Endodermal cell (in vitro differentiated cells): ENCODE measurements at regions not wholly inside any gene's neighbourhood (a gene's known extent, or its start where the extent isn't known, plus 50 kb on each side); places are given as distances from the start of the nearest gene placed in this dataset.

Experiments
- DNase-seq: peaks from one replicate; pipeline ENCODE4 v3.0.0-alpha.2; 2017
- H3K27ac ChIP-seq: 2 replicates; pipeline ENCODE4 v1.5.1; 2013; ENCODE audit warnings: mild to moderate bottlenecking, low read depth, low read length, moderate library complexity
- H3K27me3 ChIP-seq: 2 replicates; pipeline ENCODE4 v1.6.1; 2013; ENCODE audit warnings: mild to moderate bottlenecking, low read length, moderate library complexity; ENCODE audit not compliant: insufficient read depth, control insufficient read depth, poor library complexity, severe bottlenecking
- H3K36me3 ChIP-seq: 2 replicates; pipeline ENCODE4 v1.7.0; 2013; ENCODE audit warnings: mild to moderate bottlenecking, low read length, moderate library complexity; ENCODE audit not compliant: control insufficient read depth, insufficient read depth
- H3K4me1 ChIP-seq: one replicate; pipeline ENCODE4 v1.7.0; 2013; ENCODE audit warnings: low read length; ENCODE audit not compliant: control insufficient read depth, insufficient read depth
- H3K4me3 ChIP-seq: 2 replicates; pipeline ENCODE4 v1.5.1; 2013; ENCODE audit warnings: mild to moderate bottlenecking, low read length, moderate library complexity
- H3K9ac ChIP-seq: 2 replicates; pipeline ENCODE4 v1.6.1; 2013; ENCODE audit warnings: mild to moderate bottlenecking, low read length, moderate library complexity; ENCODE audit not compliant: poor library complexity, severe bottlenecking; ENCODE audit errors: extremely low read depth
- H3K9me3 ChIP-seq: 2 replicates; pipeline ENCODE4 v1.6.1; 2013; ENCODE audit warnings: mild to moderate bottlenecking, low read length, moderate library complexity; ENCODE audit not compliant: control insufficient read depth
- H3K27ac Mint-ChIP-seq: 2 replicates; pipeline ENCODE4 v1.8.0; 2020; ENCODE audit warnings: mixed read lengths
- H3K27me3 Mint-ChIP-seq: 2 replicates; pipeline ENCODE4 v1.8.0; 2021; ENCODE audit warnings: mild to moderate bottlenecking, mixed read lengths; ENCODE audit not compliant: insufficient read depth
- H3K36me3 Mint-ChIP-seq: 2 replicates; pipeline ENCODE4 v1.8.0; 2020; ENCODE audit warnings: low read depth, mixed read lengths
- H3K4me1 Mint-ChIP-seq: 2 replicates; pipeline ENCODE4 v1.8.0; 2020; ENCODE audit warnings: mixed read lengths
- H3K4me3 Mint-ChIP-seq: 2 replicates; pipeline ENCODE4 v1.8.0; 2020; ENCODE audit warnings: mild to moderate bottlenecking, moderate library complexity, mixed read lengths
- H3K9me3 Mint-ChIP-seq: 2 replicates; pipeline ENCODE4 v1.8.0; 2020; ENCODE audit warnings: mild to moderate bottlenecking, mixed read lengths
- WGBS, 2 experiments: methylation state at CpG; one replicate each; pipeline versions ENCODE4 v1.1.5 to v1.1.7; 2013; ENCODE audit warnings: missing lambda C conversion rate in 2 of 2, mixed read lengths in 1 of 2; ENCODE audit not compliant: insufficient coverage in 1 of 2, insufficient read length in 1 of 2; 5-methylcytosine and 5-hydroxymethylcytosine counted together
- TF ChIP-seq, protein P1 (sequence below): fragments of 200-600 bp; sonication (generic); conservative IDR thresholded peaks from 2 replicates; pipeline ENCODE4 v1.5.0; 2021; ENCODE audit warnings: antibody characterized with exemption, mild to moderate bottlenecking

DNA sequence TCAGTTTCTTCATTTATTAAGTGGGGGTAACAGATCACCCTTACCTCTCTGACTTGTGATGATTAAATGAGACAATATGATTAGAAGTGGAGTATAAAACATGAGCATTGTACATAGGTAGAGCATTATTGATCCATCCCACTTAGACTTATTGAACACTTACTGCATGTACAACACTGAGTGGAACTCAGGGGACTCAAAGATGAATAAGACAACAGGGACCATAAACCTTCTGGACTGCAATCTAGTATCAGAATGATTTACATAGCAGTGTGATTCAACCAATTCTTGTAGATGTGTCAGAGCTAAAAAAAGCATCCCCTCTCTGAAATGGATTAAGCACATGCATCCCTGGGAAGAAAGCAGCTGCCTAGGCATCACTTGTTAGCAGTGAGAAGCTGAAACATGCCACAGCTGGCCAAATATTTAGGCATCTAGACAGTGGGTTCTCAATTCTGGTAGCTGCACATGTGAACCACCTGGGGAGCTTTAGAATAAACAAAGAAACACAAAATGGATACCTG is 111.5 kb downstream of the CYRIA start:
- Histone ChIP-seq H3K27me3 (no peaks in the 10 kb centered on the region), H3K9me3 (no peaks in the 10 kb centered on the region), H3K9ac (no peak overlapping the region), H3K4me3 (no peak overlapping the region), H3K4me1 (no peaks in the 10 kb centered on the region), H3K27ac (no peak overlapping the region), H3K36me3 (no peaks in the 10 kb centered on the region)
- Mint-ChIP-seq H3K36me3 (no peaks in the 10 kb centered on the region), H3K9me3 (no peaks in the 10 kb centered on the region), H3K4me1 (no peaks in the 10 kb centered on the region), H3K27me3 (no peaks in the 10 kb centered on the region), H3K4me3 (no peak overlapping the region), H3K27ac (no peak overlapping the region)
- DNase-seq, result no peak
- TF ChIP-seq, protein P1, sequence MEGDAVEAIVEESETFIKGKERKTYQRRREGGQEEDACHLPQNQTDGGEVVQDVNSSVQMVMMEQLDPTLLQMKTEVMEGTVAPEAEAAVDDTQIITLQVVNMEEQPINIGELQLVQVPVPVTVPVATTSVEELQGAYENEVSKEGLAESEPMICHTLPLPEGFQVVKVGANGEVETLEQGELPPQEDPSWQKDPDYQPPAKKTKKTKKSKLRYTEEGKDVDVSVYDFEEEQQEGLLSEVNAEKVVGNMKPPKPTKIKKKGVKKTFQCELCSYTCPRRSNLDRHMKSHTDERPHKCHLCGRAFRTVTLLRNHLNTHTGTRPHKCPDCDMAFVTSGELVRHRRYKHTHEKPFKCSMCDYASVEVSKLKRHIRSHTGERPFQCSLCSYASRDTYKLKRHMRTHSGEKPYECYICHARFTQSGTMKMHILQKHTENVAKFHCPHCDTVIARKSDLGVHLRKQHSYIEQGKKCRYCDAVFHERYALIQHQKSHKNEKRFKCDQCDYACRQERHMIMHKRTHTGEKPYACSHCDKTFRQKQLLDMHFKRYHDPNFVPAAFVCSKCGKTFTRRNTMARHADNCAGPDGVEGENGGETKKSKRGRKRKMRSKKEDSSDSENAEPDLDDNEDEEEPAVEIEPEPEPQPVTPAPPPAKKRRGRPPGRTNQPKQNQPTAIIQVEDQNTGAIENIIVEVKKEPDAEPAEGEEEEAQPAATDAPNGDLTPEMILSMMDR, result no peak

DNA sequence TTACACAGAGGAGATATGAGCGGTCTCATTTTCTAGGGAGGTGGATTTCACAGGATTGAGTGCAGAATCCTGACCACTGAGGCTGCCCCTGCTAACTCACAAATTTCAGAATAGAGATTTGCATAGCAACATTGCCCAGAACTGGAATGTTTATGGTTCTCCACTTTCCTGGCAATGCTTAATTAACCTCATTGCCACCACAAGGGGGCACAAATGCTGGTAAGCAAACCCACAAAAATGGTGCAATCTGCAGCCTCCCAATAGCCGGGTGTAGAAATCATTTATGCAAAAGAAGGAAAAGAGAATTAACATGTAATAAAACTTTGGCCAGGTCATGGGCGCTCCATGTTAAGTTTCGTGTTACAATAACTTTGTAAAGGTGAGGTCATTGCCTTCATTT is 112.4 kb downstream of the CYRIA start:
- no peaks in the 10 kb centered on the region for H3K36me3 ChIP-seq
- DNase-seq, result peak; percentile 74
- Mint-ChIP-seq H3K4me1 (no peaks in the 10 kb centered on the region), H3K27ac (no peak overlapping the region), H3K4me3 (no peak overlapping the region), H3K9me3 (no peaks in the 10 kb centered on the region), H3K36me3 (no peaks in the 10 kb centered on the region), H3K27me3 (no peaks in the 10 kb centered on the region)
- no peak overlapping the region for H3K9ac ChIP-seq
- no peak overlapping the region for H3K27ac ChIP-seq
- H3K4me1 ChIP-seq, result no peaks in the 10 kb centered on the region
- TF ChIP-seq, protein P1, result peak; percentile 89
- 65 to 71% methylated on average over 3 to 4 of the region's 4 CpGs for WGBS, 2 experiments
- no peaks in the 10 kb centered on the region for H3K9me3 ChIP-seq
- H3K27me3 ChIP-seq, result no peaks in the 10 kb centered on the region
- no peak overlapping the region for H3K4me3 ChIP-seq

DNA sequence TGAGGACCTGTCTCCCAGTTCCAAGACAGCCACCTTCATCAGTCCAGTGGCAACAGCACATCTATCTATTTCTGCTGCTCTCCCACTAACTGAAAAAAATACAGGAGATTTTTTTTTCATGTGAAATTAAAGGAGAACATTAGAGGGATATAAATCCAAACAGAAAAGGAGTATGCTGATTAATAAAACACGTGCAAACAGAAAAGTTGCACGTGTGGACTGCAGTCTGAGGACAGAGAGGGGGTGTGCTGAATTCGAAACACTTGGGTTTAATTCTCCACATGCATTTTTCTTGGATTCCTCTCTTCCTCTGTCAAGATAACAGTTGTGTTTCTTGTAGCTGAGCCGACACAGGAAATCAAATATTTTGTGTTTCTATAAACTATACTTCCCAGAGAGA is 113.4 kb downstream of the CYRIA start:
- no peak overlapping the region for H3K27ac Mint-ChIP-seq
- no peaks in the 10 kb centered on the region for H3K4me1 Mint-ChIP-seq
- no peaks in the 10 kb centered on the region for H3K9me3 ChIP-seq
- H3K4me3 ChIP-seq, result no peak overlapping the region
- no peak overlapping the region for H3K4me3 Mint-ChIP-seq
- 76 to 86% methylated on average over 3 to 4 of the region's 4 CpGs for WGBS, 2 experiments
- no peaks in the 10 kb centered on the region for H3K36me3 Mint-ChIP-seq
- TF ChIP-seq, protein P1, result no peak
- H3K9ac ChIP-seq, result no peak overlapping the region
- H3K27me3 Mint-ChIP-seq, result no peaks in the 10 kb centered on the region
- H3K9me3 Mint-ChIP-seq, result no peaks in the 10 kb centered on the region
- no peak for DNase-seq
- H3K27ac ChIP-seq, result no peak overlapping the region
- H3K27me3 ChIP-seq, result no peaks in the 10 kb centered on the region
- H3K36me3 ChIP-seq, result no peaks in the 10 kb centered on the region
- H3K4me1 ChIP-seq, result no peaks in the 10 kb centered on the region
